Liver (tissue), 7 donors: ENCODE measurements at regions not wholly inside any gene's neighbourhood (a gene's known extent, or its start where the extent isn't known, plus 50 kb on each side); places are given as distances from the start of the nearest gene placed in this dataset.

ENCODE experiments used
- DNase-seq: peaks from one replicate; pipeline ENCODE4 v3.0.0-alpha.2; 2017; ENCODE audit warnings: low spot score
- H3K27ac ChIP-seq, 2 donors: one replicate each; pipeline ENCODE4 v1.7.0; 2013; ENCODE audit warnings: inconsistent platforms in 2 of 2, low read length in 2 of 2, control low read depth in 1 of 2, low read depth in 1 of 2, mild to moderate bottlenecking in 1 of 2
- H3K27me3 ChIP-seq, 4 donors: one replicate each; pipeline versions ENCODE4 v1.6.1 to v1.7.0; 2013; ENCODE audit warnings: low read length in 3 of 4, inconsistent platforms in 1 of 4, mild to moderate bottlenecking in 1 of 4, moderate library complexity in 1 of 4; ENCODE audit not compliant: control insufficient read depth in 4 of 4, insufficient read depth in 4 of 4
- H3K36me3 ChIP-seq, 4 donors: one replicate each; pipeline versions ENCODE4 v1.6.1 to v1.7.0; 2013; ENCODE audit warnings: low read length in 3 of 4, mild to moderate bottlenecking in 3 of 4, low read depth in 1 of 4, moderate library complexity in 1 of 4; ENCODE audit not compliant: control insufficient read depth in 4 of 4, insufficient read depth in 3 of 4
- H3K4me1 ChIP-seq, 4 donors: one replicate each; pipeline versions ENCODE4 v1.6.1 to v1.7.0; 2013; ENCODE audit warnings: low read length in 3 of 4, mild to moderate bottlenecking in 3 of 4, moderate library complexity in 1 of 4; ENCODE audit not compliant: control insufficient read depth in 4 of 4, insufficient read depth in 4 of 4
- H3K4me3 ChIP-seq, 3 donors: one replicate each; pipeline versions ENCODE4 v1.6.1 to v1.7.0; 2013; ENCODE audit warnings: low read length in 3 of 3, control low read depth in 1 of 3, low read depth in 1 of 3, mild to moderate bottlenecking in 1 of 3
- H3K9ac ChIP-seq, 2 donors: one replicate each; pipeline ENCODE4 v1.7.0; 2013; ENCODE audit warnings: low read length in 2 of 2, mild to moderate bottlenecking in 2 of 2, moderate library complexity in 2 of 2, control low read depth in 1 of 2, low read depth in 1 of 2
- H3K9me3 ChIP-seq, 4 donors: one replicate each; pipeline versions ENCODE4 v1.6.1 to v1.7.0; 2013; ENCODE audit warnings: low read length in 3 of 4; ENCODE audit not compliant: control insufficient read depth in 4 of 4
- EGR1 ChIP-seq, 2 donors: IDR thresholded peaks; 2 replicates each; pipeline ENCODE4 v1.6.1; 2016 to 2018; ENCODE audit warnings: antibody characterized with exemption in 2 of 2, low read depth in 2 of 2
- FOXA1 ChIP-seq: IDR thresholded peaks from 2 replicates; pipeline ENCODE4 v1.6.1; 2016; ENCODE audit warnings: antibody characterized with exemption
- FOXA2 ChIP-seq: IDR thresholded peaks from 2 replicates; pipeline ENCODE4 v1.6.1; 2016; ENCODE audit warnings: antibody characterized with exemption
- HNF4A ChIP-seq, 2 donors: conservative IDR thresholded peaks; 2 replicates each; pipeline ENCODE4 v1.6.1; 2016; ENCODE audit warnings: antibody characterized with exemption in 2 of 2, mild to moderate bottlenecking in 2 of 2
- HNF4G ChIP-seq: IDR thresholded peaks from 2 replicates; pipeline ENCODE4 v1.6.1; 2016; ENCODE audit warnings: antibody characterized with exemption
- JUND ChIP-seq, 2 donors: IDR thresholded peaks; 2 replicates each; pipeline ENCODE4 v1.6.1; 2016; ENCODE audit warnings: antibody characterized with exemption in 2 of 2
- NR2F2 ChIP-seq: IDR thresholded peaks from 2 replicates; pipeline ENCODE4 v1.6.1; 2016; ENCODE audit warnings: antibody characterized with exemption
- REST ChIP-seq: IDR thresholded peaks from 2 replicates; pipeline ENCODE4 v1.6.1; 2016; ENCODE audit warnings: antibody characterized with exemption, mild to moderate bottlenecking
- RXRA ChIP-seq, 2 donors: IDR thresholded peaks; 2 replicates each; pipeline ENCODE4 v1.6.1; 2017 to 2018; ENCODE audit warnings: antibody characterized with exemption in 2 of 2, mild to moderate bottlenecking in 1 of 2
- TAF1 ChIP-seq: conservative IDR thresholded peaks from 2 replicates; pipeline ENCODE4 v1.6.1; 2016; ENCODE audit warnings: antibody characterized with exemption, mild to moderate bottlenecking
- YY1 ChIP-seq: IDR thresholded peaks from 2 replicates; pipeline ENCODE4 v1.6.1; 2016; ENCODE audit warnings: antibody characterized with exemption, mild to moderate bottlenecking
- ZBTB33 ChIP-seq: IDR thresholded peaks from 2 replicates; pipeline ENCODE4 v1.6.1; 2016; ENCODE audit warnings: antibody characterized with exemption
- WGBS: extraction: QIAGEN DNeasy Blood & Tissue Kit; methylation state at CpG from one replicate; pipeline ENCODE4 v1.1.7; 2013; 5-methylcytosine and 5-hydroxymethylcytosine counted together
- donor health status: healthy.
- donor health status: healthy.
- donor health status: healthy.
- donor health status: healthy.

GRCh38 chr10:121262774-121263430, 335.3 kb downstream of the FGFR2 start:
- 77% methylated on average over 10 of the region's 10 CpGs for WGBS
- H3K4me3 ChIP-seq = no peak overlapping the region
- no peak overlapping the region for H3K27ac ChIP-seq
- TF ChIP-seq NR2F2 (no peak), TAF1 (no peak), RXRA (IDR thresholded peaks at IDR 0.05) (no peak), REST (no peak), FOXA2 (no peak), YY1 (no peak), HNF4G (no peak), FOXA1 (no peak), EGR1 (IDR thresholded peaks at IDR 0.05; ENCODE audit: low read depth in 2 of 2) (no peak), ZBTB33 (no peak), JUND (IDR thresholded peaks at IDR 0.05) (no peak)
- DNase-seq = no peak
- no peaks in the 10 kb centered on the region for H3K9me3 ChIP-seq
- no peak overlapping the region for H3K9ac ChIP-seq
- peaks cover 0 to 1% (median 0%) of the 10 kb centered on the region in 4 donors for H3K36me3 ChIP-seq
- H3K4me1 ChIP-seq = peaks cover 0 to 15% (median 2%) of the 10 kb centered on the region in 4 donors
- H3K27me3 ChIP-seq = no peaks in the 10 kb centered on the region

GRCh38 chr10:121263431-121263783, 334.8 kb downstream of the FGFR2 start:
- H3K9ac ChIP-seq = no peak overlapping the region
- WGBS = 75% methylated on average over 6 of the region's 6 CpGs
- no peak for TF ChIP-seq ZBTB33
- no peak for TF ChIP-seq EGR1 (IDR thresholded peaks at IDR 0.05; ENCODE audit: low read depth in 2 of 2)
- no peak for TF ChIP-seq HNF4A (conservative IDR thresholded peaks at IDR 0.05)
- H3K4me3 ChIP-seq = no peak overlapping the region
- DNase-seq = no peak
- no peaks in the 10 kb centered on the region for H3K27me3 ChIP-seq
- H3K9me3 ChIP-seq = no peaks in the 10 kb centered on the region
- peaks cover 0 to 15% (median 2%) of the 10 kb centered on the region in 4 donors for H3K4me1 ChIP-seq
- H3K27ac ChIP-seq = no peak overlapping the region
- peaks cover 0 to 1% (median 0%) of the 10 kb centered on the region in 4 donors for H3K36me3 ChIP-seq
